ENCODE measurements at regions not wholly inside any gene's neighbourhood (a gene's known extent, or its start where the extent isn't known, plus 50 kb on each side); places are given as distances from the start of the nearest gene placed in this dataset.
"Not testable (repeated sequence)": the region's sequence is repeated elsewhere in the genome, so short reads cannot be mapped to it uniquely, and the experiment has no call there.

- no peak for DNase-seq
These were observed 385.6 kb downstream of the PTPRU start for GRCh38 chr1:29621826-29622435.

GRCh38 chr1:29620631-29621030, 384.3 kb downstream of the PTPRU start:
- no peak for DNase-seq

- DNase-seq, result no peak
These were observed 370.9 kb downstream of the PTPRU start for GRCh38 chr1:29607236-29607635.

- DNase-seq, result not testable (repeated sequence)
These were observed 368.5 kb downstream of the PTPRU start for GRCh38 chr1:29604796-29605195.

- DNase-seq, result no peak
These were observed 367.3 kb downstream of the PTPRU start for GRCh38 chr1:29603622-29604021.

GRCh38 chr1:29602203-29602602, 365.9 kb downstream of the PTPRU start:
- no peak for DNase-seq

- no peak for DNase-seq
These were observed 364.7 kb downstream of the PTPRU start for GRCh38 chr1:29601021-29601420.

- DNase-seq, result no peak
These were observed 363.5 kb downstream of the PTPRU start for GRCh38 chr1:29599826-29600225.

GRCh38 chr1:29599071-29599470, 362.7 kb downstream of the PTPRU start:
- DNase-seq, result no peak

- DNase-seq, result no peak
These were observed 361.5 kb downstream of the PTPRU start for GRCh38 chr1:29597861-29598260.

- no peak for DNase-seq
These were observed 357.5 kb downstream of the PTPRU start for GRCh38 chr1:29593601-29594382.

- no peak for DNase-seq
These were observed 356.4 kb downstream of the PTPRU start for GRCh38 chr1:29592731-29593130.

GRCh38 chr1:29592261-29592615, 355.9 kb downstream of the PTPRU start:
- no peak for DNase-seq

- DNase-seq, result no peak
These were observed 355.4 kb downstream of the PTPRU start for GRCh38 chr1:29591601-29592260.

GRCh38 chr1:29590583-29591565, 354.6 kb downstream of the PTPRU start:
- no peak for DNase-seq

- not testable (repeated sequence) for DNase-seq
These were observed 353.4 kb downstream of the PTPRU start for GRCh38 chr1:29589716-29590115.

GRCh38 chr1:29586991-29587745, 350.8 kb downstream of the PTPRU start:
- no peak for DNase-seq

GRCh38 chr1:29586215-29586614, 349.9 kb downstream of the PTPRU start:
- no peak for DNase-seq

GRCh38 chr1:29585656-29586055, 349.3 kb downstream of the PTPRU start:
- no peak for DNase-seq

GRCh38 chr1:29585201-29585600, 348.9 kb downstream of the PTPRU start:
- DNase-seq, result no peak

GRCh38 chr1:29584776-29585175, 348.5 kb downstream of the PTPRU start:
- DNase-seq, result no peak

- no peak for DNase-seq
These were observed 348.0 kb downstream of the PTPRU start for GRCh38 chr1:29584362-29584761.

Measured in NCI-H1092 (cell line).